Thoracic aorta (tissue), 2 donors: ENCODE measurements at regions not wholly inside any gene's neighbourhood (a gene's known extent, or its start where the extent isn't known, plus 50 kb on each side); places are given as distances from the start of the nearest gene placed in this dataset.

Source experiments
- ATAC-seq: fragments of 150-250 bp; one replicate; pipeline ENCODE4 v1.8.0; 2017; ENCODE audit warnings: low read depth; ENCODE audit not compliant: insufficient number of reproducible peaks, low FRiP score
- DNase-seq: peaks from one replicate; pipeline ENCODE4 v3.0.0-alpha.2; 2020; ENCODE audit warnings: low spot score
- H3K27ac ChIP-seq, 2 donors: fragments of 200-600 bp; sonication (generic); 1 replicate in 1 of 2; 2 replicates in 1 of 2; pipeline ENCODE4 v1.5.1; 2016; ENCODE audit warnings: mild to moderate bottlenecking in 2 of 2, moderate library complexity in 2 of 2
- H3K27me3 ChIP-seq: fragments of 200-600 bp; sonication (generic); replicated peaks from 2 replicates; pipeline ENCODE4 v1.6.0; 2016; ENCODE audit warnings: mild to moderate bottlenecking; ENCODE audit not compliant: insufficient read depth
- H3K36me3 ChIP-seq: fragments of 200-600 bp; sonication (generic); one replicate; pipeline ENCODE4 v1.5.1; 2016
- H3K4me1 ChIP-seq, 2 donors: fragments of 200-600 bp; sonication (generic); 1 replicate in 1 of 2; 2 replicates in 1 of 2; pipeline versions ENCODE4 v1.5.1 to v1.6.0; 2016; ENCODE audit warnings: low read depth in 2 of 2, mild to moderate bottlenecking in 1 of 2; ENCODE audit not compliant: control insufficient read depth in 1 of 2
- H3K4me3 ChIP-seq: fragments of 200-600 bp; sonication (generic); 2 replicates; pipeline ENCODE4 v1.5.1; 2016; ENCODE audit warnings: mild to moderate bottlenecking
- H3K9me3 ChIP-seq: fragments of 200-600 bp; sonication (generic); 2 replicates; pipeline ENCODE4 v1.5.1; 2016
- TF ChIP-seq, protein P1 (sequence below): fragments of 200-600 bp; sonication (generic); IDR thresholded peaks from one replicate; pipeline ENCODE4 v1.5.1; 2019; ENCODE audit warnings: antibody characterized with exemption

DNA sequence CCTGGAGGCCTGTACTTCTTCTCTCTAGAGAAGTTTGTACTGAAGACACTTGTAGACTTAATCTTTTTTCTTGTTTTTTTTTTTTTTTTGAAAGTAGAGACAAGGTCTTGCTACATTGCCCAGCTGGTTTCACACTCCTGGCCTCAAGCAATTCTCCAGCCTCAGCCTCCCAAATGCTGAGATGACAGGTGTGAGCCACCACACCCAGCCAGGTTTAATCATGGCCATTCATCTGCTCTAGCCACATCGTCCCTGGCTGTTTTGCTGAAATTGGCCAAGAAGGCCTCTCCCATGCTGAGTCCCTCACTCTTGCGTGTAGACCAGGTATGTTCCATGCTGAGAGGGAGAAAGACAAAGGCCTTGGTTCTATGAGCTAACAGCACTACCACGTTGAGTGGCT lies 176.2 kb downstream of the JCAD start:
- Histone ChIP-seq H3K4me3 (no peak overlapping the region), H3K36me3 (no peaks in the 10 kb centered on the region), H3K4me1 (peaks cover 27 to 58% of the 10 kb centered on the region in 2 donors), H3K27ac (peak overlapping the region; percentile 93 to 99), H3K9me3 (no peaks in the 10 kb centered on the region), H3K27me3 (no peaks in the 10 kb centered on the region)
- DNase-seq (no peak), ATAC-seq (no peak)
- TF ChIP-seq, protein P1, sequence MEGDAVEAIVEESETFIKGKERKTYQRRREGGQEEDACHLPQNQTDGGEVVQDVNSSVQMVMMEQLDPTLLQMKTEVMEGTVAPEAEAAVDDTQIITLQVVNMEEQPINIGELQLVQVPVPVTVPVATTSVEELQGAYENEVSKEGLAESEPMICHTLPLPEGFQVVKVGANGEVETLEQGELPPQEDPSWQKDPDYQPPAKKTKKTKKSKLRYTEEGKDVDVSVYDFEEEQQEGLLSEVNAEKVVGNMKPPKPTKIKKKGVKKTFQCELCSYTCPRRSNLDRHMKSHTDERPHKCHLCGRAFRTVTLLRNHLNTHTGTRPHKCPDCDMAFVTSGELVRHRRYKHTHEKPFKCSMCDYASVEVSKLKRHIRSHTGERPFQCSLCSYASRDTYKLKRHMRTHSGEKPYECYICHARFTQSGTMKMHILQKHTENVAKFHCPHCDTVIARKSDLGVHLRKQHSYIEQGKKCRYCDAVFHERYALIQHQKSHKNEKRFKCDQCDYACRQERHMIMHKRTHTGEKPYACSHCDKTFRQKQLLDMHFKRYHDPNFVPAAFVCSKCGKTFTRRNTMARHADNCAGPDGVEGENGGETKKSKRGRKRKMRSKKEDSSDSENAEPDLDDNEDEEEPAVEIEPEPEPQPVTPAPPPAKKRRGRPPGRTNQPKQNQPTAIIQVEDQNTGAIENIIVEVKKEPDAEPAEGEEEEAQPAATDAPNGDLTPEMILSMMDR: no peak

- Histone ChIP-seq H3K9me3 (no peaks in the 10 kb centered on the region), H3K4me3 (no peak overlapping the region), H3K27ac (peak overlapping the region; percentile 93 to 99), H3K27me3 (no peaks in the 10 kb centered on the region), H3K4me1 (peaks cover 28 to 59% of the 10 kb centered on the region in 2 donors), H3K36me3 (no peaks in the 10 kb centered on the region)
- DNase-seq (no peak), ATAC-seq (no peak)
- TF ChIP-seq, protein P1: no peak
Measured at GRCh38 chr10:29882766-29883165, 176.6 kb downstream of the JCAD start.

GRCh38 chr10:29881811-29882210 lies 177.6 kb downstream of the JCAD start:
- Histone ChIP-seq H3K4me1 (peaks cover 31 to 68% of the 10 kb centered on the region in 2 donors), H3K27ac (peak overlapping the region; percentile 93 to 99), H3K27me3 (no peaks in the 10 kb centered on the region), H3K9me3 (no peaks in the 10 kb centered on the region), H3K4me3 (no peak overlapping the region), H3K36me3 (no peaks in the 10 kb centered on the region)
- DNase-seq (no peak), ATAC-seq (no peak)
- TF ChIP-seq, protein P1: no peak

DNA sequence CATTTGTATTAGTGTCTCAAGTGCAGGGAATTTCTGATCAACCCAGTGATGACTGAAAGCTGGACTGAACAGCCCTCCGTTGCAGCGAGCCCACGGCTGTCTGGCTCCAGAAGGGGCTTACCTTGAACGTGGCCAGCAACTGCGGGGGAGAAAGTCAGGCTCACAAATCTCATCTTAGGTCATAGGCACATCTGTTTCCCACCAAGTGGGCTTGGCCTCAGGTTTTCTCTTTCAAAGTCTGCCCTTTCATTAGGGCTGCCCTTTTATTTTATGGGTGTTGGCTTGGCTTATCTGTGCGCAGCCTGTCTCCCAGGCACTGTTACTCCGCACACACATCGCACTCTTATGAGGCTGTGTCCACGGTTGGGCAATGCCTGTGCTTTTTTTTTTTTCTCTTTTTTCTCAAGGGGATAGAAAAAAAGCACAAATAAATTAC lies 178.0 kb downstream of the JCAD start:
- H3K36me3 ChIP-seq: no peaks in the 10 kb centered on the region
- DNase-seq: peak; percentile 36
- peak overlapping the region; percentile 93 to 99 for H3K27ac ChIP-seq
- H3K27me3 ChIP-seq: no peaks in the 10 kb centered on the region
- H3K9me3 ChIP-seq: no peaks in the 10 kb centered on the region
- no peak for ATAC-seq
- peaks cover 31 to 73% of the 10 kb centered on the region in 2 donors for H3K4me1 ChIP-seq
- TF ChIP-seq, protein P1: no peak
- H3K4me3 ChIP-seq: no peak overlapping the region

DNA sequence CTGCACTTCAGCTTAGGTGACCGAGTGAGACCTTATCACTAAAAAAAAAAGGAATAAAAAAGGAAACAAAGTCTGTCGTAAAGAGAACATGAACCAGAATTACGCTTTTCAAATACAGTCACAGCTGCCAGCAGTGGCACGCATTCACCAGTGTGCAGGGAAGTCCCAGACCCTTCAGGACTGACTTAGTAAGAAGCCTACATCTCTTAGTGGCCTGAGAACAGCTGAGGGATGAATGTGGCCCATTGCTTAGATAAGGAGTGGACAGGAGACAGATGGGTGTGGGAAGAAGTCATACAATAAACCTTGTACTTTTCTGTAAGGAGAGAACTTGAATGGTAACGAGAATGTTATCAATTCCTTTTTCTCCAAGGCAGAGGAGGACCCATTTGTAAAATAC lies 178.5 kb downstream of the JCAD start:
- ATAC-seq (no peak), DNase-seq (no peak)
- peak overlapping the region; percentile 93 to 99 for H3K27ac ChIP-seq
- TF ChIP-seq, protein P1: no peak
- H3K36me3 ChIP-seq: no peaks in the 10 kb centered on the region
- no peaks in the 10 kb centered on the region for H3K27me3 ChIP-seq
- H3K4me1 ChIP-seq: peaks cover 31 to 78% of the 10 kb centered on the region in 2 donors
- no peaks in the 10 kb centered on the region for H3K9me3 ChIP-seq
- no peak overlapping the region for H3K4me3 ChIP-seq
